ENCODE measurements at regions not wholly inside any gene's neighbourhood (a gene's known extent, or its start where the extent isn't known, plus 50 kb on each side); places are given as distances from the start of the nearest gene placed in this dataset.

DNA sequence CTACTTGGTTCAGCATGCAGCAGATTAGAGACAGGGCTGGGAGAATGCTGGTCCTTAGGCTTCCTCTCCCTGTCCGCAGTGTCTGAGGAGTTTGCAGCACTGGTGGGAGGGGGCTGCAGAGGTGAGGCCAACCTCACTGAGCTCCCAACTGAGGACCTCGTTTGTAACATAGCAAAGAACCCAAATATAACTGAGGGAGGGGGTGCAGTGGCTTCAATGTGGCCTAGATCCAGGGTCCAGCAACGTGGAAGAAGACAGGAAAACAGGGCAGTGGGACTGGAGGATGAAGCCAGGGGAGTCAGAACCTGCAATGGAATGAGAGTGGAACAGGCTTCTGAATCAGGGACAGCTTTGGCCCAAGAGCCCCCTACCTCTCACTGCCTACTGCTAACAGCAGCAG is 84.3 kb upstream of the MAFB start:
- no peak overlapping the region for H3K27ac ChIP-seq (ENCODE audit: low read length)
- no peak for ATAC-seq
- no peak for DNase-seq (ENCODE audit: low read depth, low spot score)
- H3K4me1 ChIP-seq (ENCODE audit: control insufficient read depth, insufficient read depth, low read length), result no peaks in the 10 kb centered on the region
- CTCF ChIA-PET, result no interaction called here
- in situ Hi-C loops (cut with HindIII; ENCODE audit: low pct_unique_long_range_greater_than_20kb, low sequenced_read_pairs) (no loop called here), intact Hi-C loops (cut with micrococcal nuclease; ENCODE audit: unreplicated experiment) (no loop called here)
- POLR2A ChIA-PET, result no interaction called here
- H3K27me3 ChIP-seq (ENCODE audit: control insufficient read depth, insufficient read depth, low read length), result no peaks in the 10 kb centered on the region
- BruUV-seq (replicated peaks), result no TSS peak
- no peaks in the 10 kb centered on the region for H3K9me3 ChIP-seq (ENCODE audit: control insufficient read depth, insufficient read depth, low read depth, low read length)
- no peaks in the 10 kb centered on the region for H3K36me3 ChIP-seq (ENCODE audit: control insufficient read depth, insufficient read depth, low read length)
- no peak overlapping the region for H3K4me3 ChIP-seq (ENCODE audit: low read depth in 2 of 2, low read length in 2 of 2)
- TF ChIP-seq POLR2AphosphoS5 (IDR thresholded peaks at IDR 0.05; ENCODE audit: low read depth, low read length), result no peak

- in situ Hi-C loops (cut with HindIII; ENCODE audit: low pct_unique_long_range_greater_than_20kb, low sequenced_read_pairs), result no loop called here
- TF ChIP-seq SIN3A (IDR thresholded peaks at IDR 0.05; ENCODE audit: borderline replicate concordance, insufficient read depth, low read depth, low read length) (no peak), REST (IDR thresholded peaks at IDR 0.05; ENCODE audit: insufficient read depth in 1 of 2, low read depth in 2 of 2, low read length in 1 of 2) (no peak), POLR2AphosphoS5 (IDR thresholded peaks at IDR 0.05; ENCODE audit: low read depth, low read length) (no peak), TCF7L2 (IDR thresholded peaks at IDR 0.05; ENCODE audit: low read depth, low read length) (no peak), CTCF (IDR thresholded peaks at IDR 0.05) (no peak)
- Histone ChIP-seq H3K27ac (ENCODE audit: low read length) (no peak overlapping the region), H3K4me1 (ENCODE audit: control insufficient read depth, insufficient read depth, low read length) (no peaks in the 10 kb centered on the region), H3K4me3 (ENCODE audit: low read depth in 2 of 2, low read length in 2 of 2) (no peak overlapping the region), H3K9me3 (ENCODE audit: control insufficient read depth, insufficient read depth, low read depth, low read length) (no peaks in the 10 kb centered on the region), H3K36me3 (ENCODE audit: control insufficient read depth, insufficient read depth, low read length) (no peaks in the 10 kb centered on the region), H3K27me3 (ENCODE audit: control insufficient read depth, insufficient read depth, low read length) (no peaks in the 10 kb centered on the region)
- ChIA-PET POLR2A (no interaction called here), CTCF (interaction anchor here (0.7 kb wide), 1 partner anchor 170 kb away, joined by 3 read pairs; no protein-coding TSS in a partner anchor)
- no TSS peak for BruUV-seq (replicated peaks)
- no peak for DNase-seq (ENCODE audit: low read depth, low spot score)
- ATAC-seq, result no peak
- intact Hi-C loops (cut with micrococcal nuclease; ENCODE audit: unreplicated experiment), result no loop called here
Measured at GRCh38 chr20:40774252-40774651, 85.2 kb upstream of the MAFB start.

- Histone ChIP-seq H3K27me3 (ENCODE audit: control insufficient read depth, insufficient read depth, low read length) (no peaks in the 10 kb centered on the region), H3K36me3 (ENCODE audit: control insufficient read depth, insufficient read depth, low read length) (no peaks in the 10 kb centered on the region), H3K4me1 (ENCODE audit: control insufficient read depth, insufficient read depth, low read length) (no peaks in the 10 kb centered on the region), H3K4me3 (ENCODE audit: low read depth in 2 of 2, low read length in 2 of 2) (no peak overlapping the region), H3K9me3 (ENCODE audit: control insufficient read depth, insufficient read depth, low read depth, low read length) (no peaks in the 10 kb centered on the region), H3K27ac (ENCODE audit: low read length) (no peak overlapping the region)
- in situ Hi-C loops (cut with HindIII; ENCODE audit: low pct_unique_long_range_greater_than_20kb, low sequenced_read_pairs), result no loop called here
- POLR2A ChIA-PET, result no interaction called here
- intact Hi-C loops (cut with micrococcal nuclease; ENCODE audit: unreplicated experiment), result no loop called here
- TF ChIP-seq REST (IDR thresholded peaks at IDR 0.05; ENCODE audit: insufficient read depth in 1 of 2, low read depth in 2 of 2, low read length in 1 of 2), result no peak
- TF ChIP-seq CTCF (IDR thresholded peaks at IDR 0.05), result no peak
- no peak for TF ChIP-seq SIN3A (IDR thresholded peaks at IDR 0.05; ENCODE audit: borderline replicate concordance, insufficient read depth, low read depth, low read length)
- TF ChIP-seq POLR2AphosphoS5 (IDR thresholded peaks at IDR 0.05; ENCODE audit: low read depth, low read length), result no peak
- TF ChIP-seq TCF7L2 (IDR thresholded peaks at IDR 0.05; ENCODE audit: low read depth, low read length), result no peak
- CTCF ChIA-PET, result no interaction called here
- DNase-seq (ENCODE audit: low read depth, low spot score) (no peak), ATAC-seq (no peak)
- no TSS peak for BruUV-seq (replicated peaks)
Measured at GRCh38 chr20:40775561-40776146, 86.6 kb upstream of the MAFB start.

All from Panc1 (cell line).